Stomach (tissue), 4 donors: ENCODE measurements at regions not wholly inside any gene's neighbourhood (a gene's known extent, or its start where the extent isn't known, plus 50 kb on each side); places are given as distances from the start of the nearest gene placed in this dataset.

Source experiments
- EP300 ChIP-seq: sonication (generic); formaldehyde crosslinking; IDR thresholded peaks from one replicate; pipeline ENCODE4 v1.6.1; 2017; ENCODE audit warnings: antibody characterized with exemption
- TF ChIP-seq, protein P1 (sequence below), 7 experiments: fragments of 450-650 bp in 4 of 7; fragments of 200-600 bp in 3 of 7; sonication (generic) in 3 of 7; IDR thresholded peaks; one replicate each; pipeline ENCODE4 v1.5.1; 2016 to 2019; ENCODE audit warnings: antibody characterized with exemption in 7 of 7, control low read depth in 2 of 7, mild to moderate bottlenecking in 1 of 7

GRCh38 chr6:112911959-112912358 is 564.8 kb downstream of the RFPL4B start:
- TF ChIP-seq EP300, result no peak
- TF ChIP-seq, protein P1, sequence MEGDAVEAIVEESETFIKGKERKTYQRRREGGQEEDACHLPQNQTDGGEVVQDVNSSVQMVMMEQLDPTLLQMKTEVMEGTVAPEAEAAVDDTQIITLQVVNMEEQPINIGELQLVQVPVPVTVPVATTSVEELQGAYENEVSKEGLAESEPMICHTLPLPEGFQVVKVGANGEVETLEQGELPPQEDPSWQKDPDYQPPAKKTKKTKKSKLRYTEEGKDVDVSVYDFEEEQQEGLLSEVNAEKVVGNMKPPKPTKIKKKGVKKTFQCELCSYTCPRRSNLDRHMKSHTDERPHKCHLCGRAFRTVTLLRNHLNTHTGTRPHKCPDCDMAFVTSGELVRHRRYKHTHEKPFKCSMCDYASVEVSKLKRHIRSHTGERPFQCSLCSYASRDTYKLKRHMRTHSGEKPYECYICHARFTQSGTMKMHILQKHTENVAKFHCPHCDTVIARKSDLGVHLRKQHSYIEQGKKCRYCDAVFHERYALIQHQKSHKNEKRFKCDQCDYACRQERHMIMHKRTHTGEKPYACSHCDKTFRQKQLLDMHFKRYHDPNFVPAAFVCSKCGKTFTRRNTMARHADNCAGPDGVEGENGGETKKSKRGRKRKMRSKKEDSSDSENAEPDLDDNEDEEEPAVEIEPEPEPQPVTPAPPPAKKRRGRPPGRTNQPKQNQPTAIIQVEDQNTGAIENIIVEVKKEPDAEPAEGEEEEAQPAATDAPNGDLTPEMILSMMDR (IDR thresholded peaks at IDR 0.05), result no peak
